DND-41 (cell line): ENCODE measurements at regions not wholly inside any gene's neighbourhood (a gene's known extent, or its start where the extent isn't known, plus 50 kb on each side); places are given as distances from the start of the nearest gene placed in this dataset.

ENCODE experiments used
- ATAC-seq: fragments of 200-7000 bp; cut with Tn5 transposase; 3 replicates; pipeline ENCODE4 v1.9.1; 2021; ENCODE audit warnings: low read depth; ENCODE audit not compliant: insufficient read depth
- DNase-seq: peaks from one replicate; pipeline ENCODE4 v3.0.0-alpha.2; 2020
- H2AFZ ChIP-seq: 2 replicates; pipeline ENCODE4 v1.6.0; 2012; ENCODE audit warnings: low read depth, low read length
- H3K27ac ChIP-seq: 2 replicates; pipeline ENCODE4 v1.5.1; 2012; ENCODE audit warnings: low read length, inconsistent platforms
- H3K27me3 ChIP-seq: fragments of 200-600 bp; sonication (generic); 2 replicates; pipeline ENCODE4 v1.6.0; 2012; ENCODE audit warnings: low read length, mild to moderate bottlenecking, inconsistent platforms; ENCODE audit not compliant: insufficient read depth, poor library complexity
- H3K36me3 ChIP-seq: 2 replicates; pipeline ENCODE4 v1.5.1; 2012; ENCODE audit warnings: low read length, inconsistent platforms; ENCODE audit not compliant: insufficient read depth
- H3K4me1 ChIP-seq: 2 replicates; pipeline ENCODE4 v1.5.1; 2012; ENCODE audit warnings: mild to moderate bottlenecking, low read length; ENCODE audit not compliant: insufficient read depth
- H3K4me2 ChIP-seq: 2 replicates; pipeline ENCODE4 v1.6.0; 2012; ENCODE audit warnings: mild to moderate bottlenecking, moderate library complexity, low read length, inconsistent platforms; ENCODE audit not compliant: insufficient read depth
- H3K4me3 ChIP-seq, 2 experiments: fragments of 200-600 bp in 1 of 2; shearing (Covaris generic) in 1 of 2; 2 replicates each; pipeline ENCODE4 v1.5.1; 2012 to 2016; ENCODE audit warnings: inconsistent platforms in 2 of 2, low read length in 2 of 2, mild to moderate bottlenecking in 2 of 2, low read depth in 1 of 2, moderate library complexity in 1 of 2
- H3K79me2 ChIP-seq: 2 replicates; pipeline ENCODE4 v1.6.0; 2012; ENCODE audit warnings: low read length, inconsistent platforms; ENCODE audit not compliant: insufficient read depth
- H3K9ac ChIP-seq: 2 replicates; pipeline ENCODE4 v1.6.0; 2012; ENCODE audit warnings: low read depth, mild to moderate bottlenecking, inconsistent platforms, low read length, moderate library complexity
- H3K9me3 ChIP-seq: 2 replicates; pipeline ENCODE4 v1.5.1; 2012; ENCODE audit warnings: low read length, moderate library complexity, mild to moderate bottlenecking, inconsistent platforms; ENCODE audit not compliant: insufficient read depth, severe bottlenecking
- H4K20me1 ChIP-seq: 2 replicates; pipeline ENCODE4 v1.6.0; 2012; ENCODE audit warnings: low read length; ENCODE audit not compliant: insufficient read depth
- EZH2 ChIP-seq: IDR thresholded peaks from 3 replicates; pipeline ENCODE4 v1.6.1; 2012; ENCODE audit warnings: borderline replicate concordance, low read depth, mild to moderate bottlenecking, moderate library complexity, low read length, inconsistent platforms; ENCODE audit not compliant: severe bottlenecking
- TF ChIP-seq, protein P1 (sequence below): IDR thresholded peaks from 2 replicates; pipeline ENCODE4 v1.5.1; 2012; ENCODE audit warnings: borderline replicate concordance, low read length, moderate library complexity, mild to moderate bottlenecking; ENCODE audit not compliant: poor library complexity, severe bottlenecking; ENCODE audit errors: extremely low read depth

DNA sequence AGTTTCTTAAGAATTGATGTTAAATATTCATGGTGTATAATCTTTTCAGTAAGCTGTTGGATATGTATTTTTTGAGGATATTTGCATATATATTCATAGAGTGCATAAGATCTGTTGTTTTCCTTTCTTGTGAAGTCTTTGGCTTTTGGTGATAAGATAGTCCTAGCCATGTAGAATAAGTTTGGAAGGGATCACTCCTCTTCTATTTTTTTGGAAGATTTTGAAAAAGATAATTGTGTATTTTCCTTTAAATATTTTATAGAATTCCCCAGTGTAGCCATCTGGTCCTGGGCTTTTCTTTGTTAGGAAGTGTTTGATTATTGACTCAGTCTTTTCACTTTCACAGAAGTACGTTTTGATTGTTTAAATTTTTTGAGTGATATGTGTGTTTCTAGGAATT lies 318.8 kb upstream of the CDH10 start:
- Histone ChIP-seq H2AFZ (no peak overlapping the region), H3K27me3 (no peaks in the 10 kb centered on the region), H3K4me2 (no peak overlapping the region), H3K27ac (no peak overlapping the region), H3K79me2 (no peaks in the 10 kb centered on the region), H4K20me1 (no peaks in the 10 kb centered on the region), H3K36me3 (no peaks in the 10 kb centered on the region), H3K4me3 (no peak overlapping the region), H3K9me3 (no peaks in the 10 kb centered on the region), H3K9ac (no peak overlapping the region), H3K4me1 (no peaks in the 10 kb centered on the region)
- TF ChIP-seq, protein P1, sequence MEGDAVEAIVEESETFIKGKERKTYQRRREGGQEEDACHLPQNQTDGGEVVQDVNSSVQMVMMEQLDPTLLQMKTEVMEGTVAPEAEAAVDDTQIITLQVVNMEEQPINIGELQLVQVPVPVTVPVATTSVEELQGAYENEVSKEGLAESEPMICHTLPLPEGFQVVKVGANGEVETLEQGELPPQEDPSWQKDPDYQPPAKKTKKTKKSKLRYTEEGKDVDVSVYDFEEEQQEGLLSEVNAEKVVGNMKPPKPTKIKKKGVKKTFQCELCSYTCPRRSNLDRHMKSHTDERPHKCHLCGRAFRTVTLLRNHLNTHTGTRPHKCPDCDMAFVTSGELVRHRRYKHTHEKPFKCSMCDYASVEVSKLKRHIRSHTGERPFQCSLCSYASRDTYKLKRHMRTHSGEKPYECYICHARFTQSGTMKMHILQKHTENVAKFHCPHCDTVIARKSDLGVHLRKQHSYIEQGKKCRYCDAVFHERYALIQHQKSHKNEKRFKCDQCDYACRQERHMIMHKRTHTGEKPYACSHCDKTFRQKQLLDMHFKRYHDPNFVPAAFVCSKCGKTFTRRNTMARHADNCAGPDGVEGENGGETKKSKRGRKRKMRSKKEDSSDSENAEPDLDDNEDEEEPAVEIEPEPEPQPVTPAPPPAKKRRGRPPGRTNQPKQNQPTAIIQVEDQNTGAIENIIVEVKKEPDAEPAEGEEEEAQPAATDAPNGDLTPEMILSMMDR = no peak
- no peak for TF ChIP-seq EZH2
- DNase-seq (no peak), ATAC-seq (no peak)

DNA sequence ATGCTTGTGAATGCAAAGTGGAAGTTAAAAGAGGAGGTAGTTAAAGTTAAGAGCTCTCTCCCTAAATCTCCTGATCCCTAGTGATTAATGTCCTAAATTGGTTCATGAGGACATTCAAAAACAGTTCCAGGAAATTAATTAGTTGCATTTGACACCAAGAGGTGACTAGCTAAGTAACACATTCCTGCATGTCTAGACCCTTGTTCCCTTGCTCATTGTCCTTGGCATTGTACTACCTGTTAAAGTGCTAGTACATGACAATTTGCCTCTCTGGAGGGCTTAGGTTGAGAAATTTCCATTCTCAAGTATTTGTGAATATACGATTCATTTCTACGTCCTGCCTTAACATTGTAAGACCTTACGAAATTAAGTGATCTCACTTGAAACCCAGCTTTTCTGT lies 278.6 kb upstream of the CDH10 start:
- Histone ChIP-seq H3K27ac (no peak overlapping the region), H3K36me3 (no peaks in the 10 kb centered on the region), H3K4me3 (no peak overlapping the region), H3K79me2 (no peaks in the 10 kb centered on the region), H3K9me3 (no peaks in the 10 kb centered on the region), H3K4me1 (no peaks in the 10 kb centered on the region), H2AFZ (no peak overlapping the region), H3K27me3 (no peaks in the 10 kb centered on the region), H3K9ac (no peak overlapping the region), H4K20me1 (no peaks in the 10 kb centered on the region), H3K4me2 (no peak overlapping the region)
- no peak for DNase-seq
- ATAC-seq = no peak
- TF ChIP-seq, protein P1 = no peak
- TF ChIP-seq EZH2 = no peak

DNA sequence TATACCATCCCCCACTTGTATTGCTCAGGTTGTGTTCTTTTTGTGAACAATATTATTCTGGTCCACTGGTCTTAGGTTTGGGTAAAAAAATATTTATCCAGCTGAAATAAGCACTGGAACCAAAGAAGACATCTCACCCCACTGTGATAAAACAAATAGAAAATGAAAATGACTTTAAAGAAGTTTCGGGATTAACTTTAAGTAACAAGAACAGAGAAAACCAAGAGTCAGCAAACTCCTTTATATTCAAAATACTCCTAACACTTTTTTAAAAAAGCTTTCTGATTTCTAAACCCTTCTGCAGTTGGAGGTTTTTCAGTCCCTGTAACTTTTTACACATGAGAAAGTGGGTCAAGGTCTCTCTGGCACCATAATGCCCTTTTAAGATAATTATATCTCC lies 273.9 kb upstream of the CDH10 start:
- TF ChIP-seq EZH2 = no peak
- TF ChIP-seq, protein P1 = no peak
- Histone ChIP-seq H4K20me1 (no peaks in the 10 kb centered on the region), H3K4me3 (no peak overlapping the region), H3K9ac (no peak overlapping the region), H3K9me3 (no peaks in the 10 kb centered on the region), H3K79me2 (no peaks in the 10 kb centered on the region), H3K27ac (no peak overlapping the region), H3K4me1 (no peaks in the 10 kb centered on the region), H3K4me2 (no peak overlapping the region), H3K36me3 (no peaks in the 10 kb centered on the region), H3K27me3 (no peaks in the 10 kb centered on the region), H2AFZ (no peak overlapping the region)
- ATAC-seq (no peak), DNase-seq (no peak)

GRCh38 chr5:24916863-24917262 lies 272.1 kb upstream of the CDH10 start:
- no peaks in the 10 kb centered on the region for H3K4me1 ChIP-seq
- no peak overlapping the region for H3K4me3 ChIP-seq
- H3K79me2 ChIP-seq = no peaks in the 10 kb centered on the region
- DNase-seq (no peak), ATAC-seq (no peak)
- no peaks in the 10 kb centered on the region for H3K27me3 ChIP-seq
- H3K36me3 ChIP-seq = no peaks in the 10 kb centered on the region
- H3K9ac ChIP-seq = no peak overlapping the region
- no peaks in the 10 kb centered on the region for H3K9me3 ChIP-seq
- no peak overlapping the region for H3K27ac ChIP-seq
- H3K4me2 ChIP-seq = no peak overlapping the region
- no peak overlapping the region for H2AFZ ChIP-seq
- TF ChIP-seq, protein P1 = no peak
- no peak for TF ChIP-seq EZH2
- H4K20me1 ChIP-seq = no peaks in the 10 kb centered on the region
